ENCODE measurements at regions not wholly inside any gene's neighbourhood (a gene's known extent, or its start where the extent isn't known, plus 50 kb on each side); places are given as distances from the start of the nearest gene placed in this dataset.

DNA sequence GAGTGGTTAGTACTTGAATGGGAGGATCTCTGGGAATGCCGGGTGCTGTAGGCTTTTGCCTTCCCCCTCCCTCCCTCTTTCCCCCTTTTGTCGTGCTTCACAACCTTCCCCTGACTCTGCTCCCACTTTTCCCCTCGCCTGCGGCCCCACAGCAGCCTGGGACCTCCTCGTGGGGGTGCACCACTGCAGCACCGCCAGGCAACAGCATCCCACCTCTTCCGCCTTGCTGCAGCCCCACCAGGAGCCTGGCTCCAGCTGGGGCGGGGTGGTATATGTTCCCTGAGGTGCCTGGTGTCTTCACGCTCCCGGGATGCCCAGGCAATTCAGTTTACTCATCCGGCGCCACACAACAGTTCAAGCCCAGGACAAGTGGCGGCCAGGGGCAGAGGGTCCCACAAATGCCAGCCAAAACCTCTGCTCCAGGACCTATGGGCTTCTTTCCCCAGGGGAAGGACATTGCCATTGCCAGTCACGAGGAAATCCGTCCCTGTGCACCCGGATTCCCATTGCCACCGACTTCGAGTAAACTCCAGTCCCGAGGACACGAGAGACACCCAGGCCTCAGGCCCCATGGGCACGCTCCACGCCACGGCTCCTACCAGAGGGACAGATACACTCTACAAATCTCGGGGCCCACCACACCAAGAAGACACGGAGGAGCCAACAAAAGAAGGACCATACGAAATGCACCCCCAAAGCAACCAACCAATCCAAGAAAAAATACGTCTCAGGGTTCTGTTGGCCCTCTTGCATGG, 181.7 kb downstream of the ALG10 start:
- no peak for TF ChIP-seq EZH2phosphoT487 (conservative IDR thresholded peaks at IDR 0.05; ENCODE audit: low read length)
- TF ChIP-seq, protein P1, sequence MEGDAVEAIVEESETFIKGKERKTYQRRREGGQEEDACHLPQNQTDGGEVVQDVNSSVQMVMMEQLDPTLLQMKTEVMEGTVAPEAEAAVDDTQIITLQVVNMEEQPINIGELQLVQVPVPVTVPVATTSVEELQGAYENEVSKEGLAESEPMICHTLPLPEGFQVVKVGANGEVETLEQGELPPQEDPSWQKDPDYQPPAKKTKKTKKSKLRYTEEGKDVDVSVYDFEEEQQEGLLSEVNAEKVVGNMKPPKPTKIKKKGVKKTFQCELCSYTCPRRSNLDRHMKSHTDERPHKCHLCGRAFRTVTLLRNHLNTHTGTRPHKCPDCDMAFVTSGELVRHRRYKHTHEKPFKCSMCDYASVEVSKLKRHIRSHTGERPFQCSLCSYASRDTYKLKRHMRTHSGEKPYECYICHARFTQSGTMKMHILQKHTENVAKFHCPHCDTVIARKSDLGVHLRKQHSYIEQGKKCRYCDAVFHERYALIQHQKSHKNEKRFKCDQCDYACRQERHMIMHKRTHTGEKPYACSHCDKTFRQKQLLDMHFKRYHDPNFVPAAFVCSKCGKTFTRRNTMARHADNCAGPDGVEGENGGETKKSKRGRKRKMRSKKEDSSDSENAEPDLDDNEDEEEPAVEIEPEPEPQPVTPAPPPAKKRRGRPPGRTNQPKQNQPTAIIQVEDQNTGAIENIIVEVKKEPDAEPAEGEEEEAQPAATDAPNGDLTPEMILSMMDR (IDR thresholded peaks at IDR 0.05; ENCODE audit: insufficient read depth, low read length, poor library complexity, severe bottlenecking): no peak
